ENCODE measurements at regions not wholly inside any gene's neighbourhood (a gene's known extent, or its start where the extent isn't known, plus 50 kb on each side); places are given as distances from the start of the nearest gene placed in this dataset.

- H3K9me2 ChIP-seq (ENCODE audit: insufficient read depth) = no peaks in the 10 kb centered on the region
- no peaks in the 10 kb centered on the region for H3K79me2 ChIP-seq (ENCODE audit: low read depth)
- intact Hi-C loops (cut with micrococcal nuclease; ENCODE audit: unreplicated experiment) = loop anchor here (5.0 kb wide), 3 partner anchors 44 to 546 kb away; no protein-coding TSS in a partner anchor
- no peaks in the 10 kb centered on the region for H4K20me1 ChIP-seq (ENCODE audit: insufficient read depth)
- no peaks in the 10 kb centered on the region for H3K27me3 ChIP-seq (ENCODE audit: insufficient read depth, low read depth)
- BruUV-seq (replicated peaks) = no TSS peak
- no peak overlapping the region for H3K4me2 ChIP-seq
- no peak for DNase-seq
- TF ChIP-seq CTCF (conservative IDR thresholded peaks at IDR 0.05) (no peak), EZH2 (IDR thresholded peaks at IDR 0.05; ENCODE audit: low read depth) (no peak)
- no peaks in the 10 kb centered on the region for H3F3A ChIP-seq (ENCODE audit: insufficient read depth, low read depth)
- H3K36me3 ChIP-seq (ENCODE audit: low read depth) = no peaks in the 10 kb centered on the region
- ChIA-PET POLR2A (ENCODE audit: unreplicated experiment) (no interaction called here), CTCF (no interaction called here)
- H3K9me3 ChIP-seq (ENCODE audit: insufficient read depth, low read depth) = no peaks in the 10 kb centered on the region
- no peak overlapping the region for H2AFZ ChIP-seq
- no peak overlapping the region for H3K27ac ChIP-seq
- H3K4me1 ChIP-seq (replicated peaks; ENCODE audit: insufficient read depth) = peaks cover 10% of the 10 kb centered on the region
- H3K4me3 ChIP-seq = no peak overlapping the region
Observed at GRCh38 chr4:156581282-156582063, 390.1 kb downstream of the PDGFC start.

GRCh38 chr4:156578713-156579112, 392.9 kb downstream of the PDGFC start:
- no peak overlapping the region for H3K27ac ChIP-seq
- H3K36me3 ChIP-seq (ENCODE audit: low read depth) = no peaks in the 10 kb centered on the region
- no peaks in the 10 kb centered on the region for H3K79me2 ChIP-seq (ENCODE audit: low read depth)
- ChIA-PET CTCF (no interaction called here), POLR2A (ENCODE audit: unreplicated experiment) (interaction anchor here (0.6 kb wide), 1 partner anchor 47 kb away, joined by 4 read pairs; no protein-coding TSS in a partner anchor)
- no peak overlapping the region for H2AFZ ChIP-seq
- H3K9me2 ChIP-seq (ENCODE audit: insufficient read depth) = no peaks in the 10 kb centered on the region
- intact Hi-C loops (cut with micrococcal nuclease; ENCODE audit: unreplicated experiment) = no loop called here
- H3K4me1 ChIP-seq (replicated peaks; ENCODE audit: insufficient read depth) = peaks cover 1% of the 10 kb centered on the region; the same call in 1 of the 2 replicates
- no peaks in the 10 kb centered on the region for H4K20me1 ChIP-seq (ENCODE audit: insufficient read depth)
- no TSS peak for BruUV-seq (replicated peaks)
- no peaks in the 10 kb centered on the region for H3F3A ChIP-seq (ENCODE audit: insufficient read depth, low read depth)
- no peak overlapping the region for H3K4me2 ChIP-seq
- TF ChIP-seq CTCF (conservative IDR thresholded peaks at IDR 0.05) (no peak), EZH2 (IDR thresholded peaks at IDR 0.05; ENCODE audit: low read depth) (no peak)
- H3K9me3 ChIP-seq (ENCODE audit: insufficient read depth, low read depth) = no peaks in the 10 kb centered on the region
- H3K4me3 ChIP-seq = no peak overlapping the region
- H3K27me3 ChIP-seq (ENCODE audit: insufficient read depth, low read depth) = no peaks in the 10 kb centered on the region
- no peak for DNase-seq

- no TSS peak for BruUV-seq (replicated peaks)
Observed at GRCh38 chr4:156578005-156578404, 393.6 kb downstream of the PDGFC start.

More at GRCh38 chr4:156578005-156578404, 393.6 kb downstream of the PDGFC start:
- Histone ChIP-seq H3F3A (ENCODE audit: insufficient read depth, low read depth) (no peaks in the 10 kb centered on the region), H3K9me2 (ENCODE audit: insufficient read depth) (no peaks in the 10 kb centered on the region), H3K27me3 (ENCODE audit: insufficient read depth, low read depth) (no peaks in the 10 kb centered on the region), H3K4me2 (no peak overlapping the region), H3K4me1 (replicated peaks; ENCODE audit: insufficient read depth) (no peaks in the 10 kb centered on the region), H3K27ac (no peak overlapping the region), H2AFZ (no peak overlapping the region), H3K36me3 (ENCODE audit: low read depth) (no peaks in the 10 kb centered on the region), H3K9me3 (ENCODE audit: insufficient read depth, low read depth) (no peaks in the 10 kb centered on the region), H3K4me3 (no peak overlapping the region), H4K20me1 (ENCODE audit: insufficient read depth) (no peaks in the 10 kb centered on the region), H3K79me2 (ENCODE audit: low read depth) (no peaks in the 10 kb centered on the region)
- TF ChIP-seq EZH2 (IDR thresholded peaks at IDR 0.05; ENCODE audit: low read depth) (no peak), CTCF (conservative IDR thresholded peaks at IDR 0.05) (no peak)
- DNase-seq = no peak
- POLR2A ChIA-PET (ENCODE audit: unreplicated experiment) = no interaction called here
- CTCF ChIA-PET = no interaction called here
- intact Hi-C loops (cut with micrococcal nuclease; ENCODE audit: unreplicated experiment) = no loop called here
